Astrocyte (in vitro differentiated cells and primary cell): ENCODE measurements at regions not wholly inside any gene's neighbourhood (a gene's known extent, or its start where the extent isn't known, plus 50 kb on each side); places are given as distances from the start of the nearest gene placed in this dataset.

Experiments used
- DNase-seq: peaks from one replicate; pipeline ENCODE4 v3.0.0-alpha.2; 2010; ENCODE audit warnings: low read depth
- FAIRE-seq: peaks from 2 replicates; lab custom pipeline; 2011; peaks lifted over from hg19 to GRCh38; lab: Jason Lieb, UNC
- H2AFZ ChIP-seq: 2 replicates; pipeline ENCODE4 v1.6.0; 2012; ENCODE audit warnings: low read depth, low read length, inconsistent platforms
- H3K27ac ChIP-seq: 2 replicates; pipeline ENCODE4 v1.5.1; 2011; ENCODE audit warnings: low read depth, low read length, inconsistent platforms
- H3K27me3 ChIP-seq: 2 replicates; pipeline ENCODE4 v1.6.0; 2011; ENCODE audit warnings: low read length, inconsistent platforms; ENCODE audit not compliant: insufficient read depth
- H3K36me3 ChIP-seq: 2 replicates; pipeline ENCODE4 v1.5.1; 2011; ENCODE audit warnings: low read length, inconsistent platforms; ENCODE audit not compliant: insufficient read depth
- H3K4me1 ChIP-seq: 2 replicates; pipeline ENCODE4 v1.5.1; 2011; ENCODE audit warnings: low read length, inconsistent platforms; ENCODE audit not compliant: insufficient read depth
- H3K4me2 ChIP-seq: 2 replicates; pipeline ENCODE4 v1.6.0; 2012; ENCODE audit warnings: low read length, inconsistent platforms
- H3K4me3 ChIP-seq: 2 replicates; pipeline ENCODE4 v1.5.1; 2011; ENCODE audit warnings: low read depth, mild to moderate bottlenecking, low read length, inconsistent platforms; ENCODE audit not compliant: insufficient read depth
- H3K79me2 ChIP-seq: 2 replicates; pipeline ENCODE4 v1.6.0; 2012; ENCODE audit warnings: mild to moderate bottlenecking, low read length, inconsistent platforms; ENCODE audit not compliant: insufficient read depth
- H3K9ac ChIP-seq: 2 replicates; pipeline ENCODE4 v1.6.0; 2012; ENCODE audit warnings: mild to moderate bottlenecking, low read length, inconsistent platforms
- H3K9me3 ChIP-seq: 2 replicates; pipeline ENCODE4 v1.5.1; 2012; ENCODE audit warnings: low read depth, mild to moderate bottlenecking, low read length, inconsistent platforms; ENCODE audit not compliant: insufficient read depth
- H4K20me1 ChIP-seq: 2 replicates; pipeline ENCODE4 v1.6.0; 2012; ENCODE audit warnings: low read length, inconsistent platforms; ENCODE audit not compliant: insufficient read depth
- H3K27ac Mint-ChIP-seq: one replicate; pipeline ENCODE4 v1.8.0; 2021; ENCODE audit warnings: mild to moderate bottlenecking, mixed read lengths; ENCODE audit not compliant: unreplicated experiment
- H3K27me3 Mint-ChIP-seq: one replicate; pipeline ENCODE4 v1.8.0; 2021; ENCODE audit warnings: low read depth, mixed read lengths; ENCODE audit not compliant: unreplicated experiment
- H3K36me3 Mint-ChIP-seq: one replicate; pipeline ENCODE4 v1.8.0; 2021; ENCODE audit warnings: low read depth, mixed read lengths; ENCODE audit not compliant: unreplicated experiment
- H3K4me1 Mint-ChIP-seq: one replicate; pipeline ENCODE4 v1.8.0; 2021; ENCODE audit warnings: low read depth, mixed read lengths; ENCODE audit not compliant: unreplicated experiment
- H3K4me3 Mint-ChIP-seq: one replicate; pipeline ENCODE4 v1.8.0; 2021; ENCODE audit warnings: mild to moderate bottlenecking, moderate library complexity, mixed read lengths; ENCODE audit not compliant: unreplicated experiment
- H3K9me3 Mint-ChIP-seq: one replicate; pipeline ENCODE4 v1.8.0; 2021; ENCODE audit warnings: mild to moderate bottlenecking, mixed read lengths; ENCODE audit not compliant: unreplicated experiment
- CTCF ChIP-seq: IDR thresholded peaks from 2 replicates; pipeline ENCODE4 v1.5.1; 2011; ENCODE audit warnings: low read depth, mild to moderate bottlenecking, inconsistent platforms, low read length, moderate library complexity; ENCODE audit not compliant: insufficient read depth
- EZH2 ChIP-seq: IDR thresholded peaks from 2 replicates; pipeline ENCODE4 v1.6.1; 2012; ENCODE audit warnings: mild to moderate bottlenecking, low read length, inconsistent platforms; ENCODE audit not compliant: insufficient read depth

DNA sequence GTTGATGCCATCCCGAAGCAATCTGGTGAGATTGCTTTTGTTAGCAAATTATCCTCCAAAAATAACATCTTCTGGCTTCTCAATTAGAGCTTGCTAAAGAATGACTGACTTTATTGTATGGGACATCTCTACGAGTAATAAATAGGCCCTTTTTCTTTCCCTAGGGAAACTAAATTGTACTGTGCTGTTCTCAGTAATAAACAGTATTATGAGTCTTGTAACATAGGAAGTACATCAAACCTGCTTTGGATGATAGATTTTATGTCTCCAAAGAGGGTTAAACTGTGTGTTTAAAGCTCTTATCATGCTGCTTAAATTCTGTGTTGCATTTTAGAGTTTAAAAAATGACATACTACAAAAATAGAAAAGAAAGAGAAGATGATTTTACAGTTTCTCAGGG is 153.4 kb upstream of the THRB start:
- no peak overlapping the region for H3K4me3 Mint-ChIP-seq
- no peaks in the 10 kb centered on the region for H3K36me3 Mint-ChIP-seq
- no peaks in the 10 kb centered on the region for H3K27me3 ChIP-seq
- no peaks in the 10 kb centered on the region for H3K79me2 ChIP-seq
- peaks cover 2% of the 10 kb centered on the region for H3K27me3 Mint-ChIP-seq
- H3K4me3 ChIP-seq = no peak overlapping the region
- no peak overlapping the region for H3K27ac ChIP-seq
- no peaks in the 10 kb centered on the region for H3K4me1 Mint-ChIP-seq
- no peaks in the 10 kb centered on the region for H3K9me3 ChIP-seq
- DNase-seq (no peak), FAIRE-seq (no peak)
- H3K36me3 ChIP-seq = no peaks in the 10 kb centered on the region
- no peaks in the 10 kb centered on the region for H4K20me1 ChIP-seq
- H3K9me3 Mint-ChIP-seq = no peaks in the 10 kb centered on the region
- H3K4me1 ChIP-seq = no peaks in the 10 kb centered on the region
- H3K4me2 ChIP-seq = no peak overlapping the region
- no peak overlapping the region for H2AFZ ChIP-seq
- no peak for TF ChIP-seq CTCF
- no peak for TF ChIP-seq EZH2
- H3K27ac Mint-ChIP-seq = no peak overlapping the region
- H3K9ac ChIP-seq = no peak overlapping the region

DNA sequence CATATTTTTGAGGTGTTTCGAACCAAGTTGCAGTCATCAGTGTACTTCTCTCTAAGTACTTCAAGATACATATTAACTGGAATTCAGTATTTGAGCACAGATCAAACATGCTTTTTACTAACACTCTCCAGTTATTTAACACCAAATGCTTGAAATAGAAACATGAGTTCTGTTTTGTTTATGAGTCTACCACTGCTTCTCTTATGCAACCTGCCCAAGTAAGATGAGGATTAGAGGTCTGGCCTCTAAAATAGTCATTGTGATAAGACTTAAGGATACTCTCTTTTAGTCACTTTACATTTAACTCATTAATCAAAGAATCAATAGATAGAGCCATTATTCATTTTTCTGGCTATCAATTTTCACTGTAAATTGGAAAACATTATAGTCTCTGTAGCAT is 156.2 kb upstream of the THRB start:
- peaks cover 2% of the 10 kb centered on the region for H3K27me3 Mint-ChIP-seq
- no peak for FAIRE-seq

More for the DNA sequence above, 156.2 kb upstream of the THRB start:
- Histone ChIP-seq H3K4me2 (no peak overlapping the region), H3K4me3 (no peak overlapping the region), H3K9me3 (no peaks in the 10 kb centered on the region), H3K9ac (no peak overlapping the region), H3K4me1 (no peaks in the 10 kb centered on the region), H3K27ac (no peak overlapping the region), H3K79me2 (no peaks in the 10 kb centered on the region), H2AFZ (no peak overlapping the region), H4K20me1 (no peaks in the 10 kb centered on the region), H3K27me3 (no peaks in the 10 kb centered on the region), H3K36me3 (no peaks in the 10 kb centered on the region)
- TF ChIP-seq CTCF (no peak), EZH2 (no peak)
- no peak for DNase-seq
- Mint-ChIP-seq H3K36me3 (no peaks in the 10 kb centered on the region), H3K27ac (no peak overlapping the region), H3K9me3 (peaks cover 4% of the 10 kb centered on the region), H3K4me1 (no peaks in the 10 kb centered on the region), H3K4me3 (no peak overlapping the region)
